ENCODE measurements at regions not wholly inside any gene's neighbourhood (a gene's known extent, or its start where the extent isn't known, plus 50 kb on each side); places are given as distances from the start of the nearest gene placed in this dataset.

GRCh38 chr20:61161726-61162390 is 90.2 kb upstream of the CDH4 start:
- TF ChIP-seq, protein P1, sequence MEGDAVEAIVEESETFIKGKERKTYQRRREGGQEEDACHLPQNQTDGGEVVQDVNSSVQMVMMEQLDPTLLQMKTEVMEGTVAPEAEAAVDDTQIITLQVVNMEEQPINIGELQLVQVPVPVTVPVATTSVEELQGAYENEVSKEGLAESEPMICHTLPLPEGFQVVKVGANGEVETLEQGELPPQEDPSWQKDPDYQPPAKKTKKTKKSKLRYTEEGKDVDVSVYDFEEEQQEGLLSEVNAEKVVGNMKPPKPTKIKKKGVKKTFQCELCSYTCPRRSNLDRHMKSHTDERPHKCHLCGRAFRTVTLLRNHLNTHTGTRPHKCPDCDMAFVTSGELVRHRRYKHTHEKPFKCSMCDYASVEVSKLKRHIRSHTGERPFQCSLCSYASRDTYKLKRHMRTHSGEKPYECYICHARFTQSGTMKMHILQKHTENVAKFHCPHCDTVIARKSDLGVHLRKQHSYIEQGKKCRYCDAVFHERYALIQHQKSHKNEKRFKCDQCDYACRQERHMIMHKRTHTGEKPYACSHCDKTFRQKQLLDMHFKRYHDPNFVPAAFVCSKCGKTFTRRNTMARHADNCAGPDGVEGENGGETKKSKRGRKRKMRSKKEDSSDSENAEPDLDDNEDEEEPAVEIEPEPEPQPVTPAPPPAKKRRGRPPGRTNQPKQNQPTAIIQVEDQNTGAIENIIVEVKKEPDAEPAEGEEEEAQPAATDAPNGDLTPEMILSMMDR (conservative IDR thresholded peaks at IDR 0.05; ENCODE audit: low read depth, low read length): no peak
- no peak overlapping the region for H3K4me3 ChIP-seq (ENCODE audit: low read depth, low read length)
- no peak for DNase-seq (ENCODE audit: low read depth)

GRCh38 chr20:61162451-61162850 is 89.6 kb upstream of the CDH4 start:
- no peak for DNase-seq (ENCODE audit: low read depth)
- TF ChIP-seq, protein P1 (conservative IDR thresholded peaks at IDR 0.05; ENCODE audit: low read depth, low read length): no peak
- H3K4me3 ChIP-seq (ENCODE audit: low read depth, low read length): no peak overlapping the region

GRCh38 chr20:61163031-61163430 is 89.0 kb upstream of the CDH4 start:
- TF ChIP-seq, protein P1 (conservative IDR thresholded peaks at IDR 0.05; ENCODE audit: low read depth, low read length): no peak
- no peak for DNase-seq (ENCODE audit: low read depth)
- no peak overlapping the region for H3K4me3 ChIP-seq (ENCODE audit: low read depth, low read length)

GRCh38 chr20:61166324-61166723 is 85.7 kb upstream of the CDH4 start:
- no peak overlapping the region for H3K4me3 ChIP-seq (ENCODE audit: low read depth, low read length)
- peak; percentile 46 for DNase-seq (ENCODE audit: low read depth)
- TF ChIP-seq, protein P1 (conservative IDR thresholded peaks at IDR 0.05; ENCODE audit: low read depth, low read length): no peak

- DNase-seq (ENCODE audit: low read depth): no peak
- TF ChIP-seq, protein P1 (conservative IDR thresholded peaks at IDR 0.05; ENCODE audit: low read depth, low read length): no peak
- no peak overlapping the region for H3K4me3 ChIP-seq (ENCODE audit: low read depth, low read length)
Observed at GRCh38 chr20:61168605-61169004, 83.5 kb upstream of the CDH4 start.

- DNase-seq (ENCODE audit: low read depth): no peak
- H3K4me3 ChIP-seq (ENCODE audit: low read depth, low read length): no peak overlapping the region
- TF ChIP-seq, protein P1 (conservative IDR thresholded peaks at IDR 0.05; ENCODE audit: low read depth, low read length): no peak
Observed at GRCh38 chr20:61169874-61170273, 82.2 kb upstream of the CDH4 start.

Data from choroid plexus epithelial cell (primary cell).